Fibroblast of mammary gland (primary cell): ENCODE measurements at regions not wholly inside any gene's neighbourhood (a gene's known extent, or its start where the extent isn't known, plus 50 kb on each side); places are given as distances from the start of the nearest gene placed in this dataset.

ENCODE experiments used
- DNase-seq: peaks from one replicate; pipeline ENCODE4 v3.0.0-alpha.2; 2010; ENCODE audit warnings: low read depth
- H3K4me3 ChIP-seq: 2 replicates; pipeline ENCODE4 v1.5.1; 2011; ENCODE audit warnings: low read depth, mild to moderate bottlenecking, low read length, moderate library complexity; ENCODE audit not compliant: control insufficient read depth
- CTCF ChIP-seq: conservative IDR thresholded peaks from 2 replicates; pipeline ENCODE4 v1.5.1; 2011; ENCODE audit warnings: low read depth, low read length, inconsistent platforms; ENCODE audit not compliant: control insufficient read depth, insufficient read depth

- no peak overlapping the region for H3K4me3 ChIP-seq
- no peak for TF ChIP-seq CTCF
- DNase-seq: no peak
Measured at GRCh38 chr3:157819270-157820156, 286.7 kb downstream of the SHOX2 start.

DNA sequence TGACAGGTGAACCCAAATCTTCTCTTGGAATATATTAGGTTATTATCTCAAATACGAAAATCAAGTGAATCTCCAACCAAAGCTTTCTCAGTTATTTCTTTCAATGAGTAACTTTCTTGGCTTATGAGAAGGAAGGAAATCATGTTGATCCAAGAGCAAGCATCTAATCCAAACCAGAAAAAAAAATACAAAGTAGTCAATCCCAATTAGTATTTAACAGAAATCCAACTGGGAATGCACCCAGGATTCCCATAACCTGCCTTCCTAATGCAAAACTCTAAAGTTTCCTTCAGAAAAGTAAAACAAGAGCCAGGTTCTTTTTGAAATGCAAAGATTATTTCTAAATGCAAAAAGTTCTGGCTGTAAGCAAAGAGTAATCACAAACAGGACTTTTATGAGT, 289.3 kb downstream of the SHOX2 start:
- H3K4me3 ChIP-seq: no peak overlapping the region
- DNase-seq: no peak
- TF ChIP-seq CTCF: no peak

DNA sequence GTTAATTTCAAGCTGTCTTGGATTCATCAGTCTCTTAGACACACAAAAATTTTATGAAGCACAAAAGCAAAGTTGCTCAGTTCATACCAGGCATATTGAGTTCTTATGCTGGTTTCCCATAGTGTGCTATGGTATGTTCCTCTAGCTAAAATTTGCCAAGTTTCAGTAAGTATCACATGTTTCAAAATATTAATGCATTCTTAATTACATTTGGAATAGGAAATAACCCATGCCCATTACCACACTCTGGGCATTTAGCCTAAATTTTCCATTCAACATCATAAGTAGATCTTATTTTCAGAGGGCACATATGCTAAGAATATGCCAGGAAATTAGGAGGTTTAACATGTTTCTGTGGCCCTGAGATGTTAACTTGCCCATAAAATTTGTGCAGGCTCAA, 289.9 kb downstream of the SHOX2 start:
- TF ChIP-seq CTCF: no peak
- no peak overlapping the region for H3K4me3 ChIP-seq
- DNase-seq: no peak

DNA sequence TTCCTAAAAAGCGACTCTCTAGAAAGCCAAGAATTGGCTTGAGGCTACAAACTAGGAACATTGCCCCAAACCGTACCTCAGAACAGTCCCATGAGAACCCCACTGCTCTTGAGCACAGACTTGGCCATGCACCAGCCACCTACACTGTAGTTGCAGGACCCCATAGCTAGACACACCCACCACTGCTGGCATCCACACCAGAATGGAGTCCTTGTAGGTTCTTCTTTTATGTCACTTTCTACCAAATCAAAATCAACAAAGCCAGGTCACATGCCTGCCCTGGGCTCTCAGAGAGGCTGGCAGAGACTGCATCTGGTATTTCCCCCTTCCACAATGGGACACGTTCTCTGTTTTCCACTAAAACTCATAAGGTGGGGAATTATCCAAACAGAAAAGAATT, 290.5 kb downstream of the SHOX2 start:
- no peak for DNase-seq
- TF ChIP-seq CTCF: no peak
- no peak overlapping the region for H3K4me3 ChIP-seq

GRCh38 chr3:157810924-157811718, 295.1 kb downstream of the SHOX2 start:
- no peak for TF ChIP-seq CTCF
- DNase-seq: no peak
- no peak overlapping the region for H3K4me3 ChIP-seq

GRCh38 chr3:157807280-157807679, 298.9 kb downstream of the SHOX2 start:
- no peak for TF ChIP-seq CTCF
- peak; percentile 57 for DNase-seq
- no peak overlapping the region for H3K4me3 ChIP-seq
